GM21786 (cell line): ENCODE measurements at regions not wholly inside any gene's neighbourhood (a gene's known extent, or its start where the extent isn't known, plus 50 kb on each side); places are given as distances from the start of the nearest gene placed in this dataset.
"Not testable (repeated sequence)": the region's sequence is repeated elsewhere in the genome, so short reads cannot be mapped to it uniquely, and the experiment has no call there.

Source experiments
- ATAC-seq: cut with Tn5 transposase; IDR thresholded peaks from one replicate; pipeline ENCODE4 v1.9.1; 2021; ENCODE audit not compliant: unreplicated experiment

DNA sequence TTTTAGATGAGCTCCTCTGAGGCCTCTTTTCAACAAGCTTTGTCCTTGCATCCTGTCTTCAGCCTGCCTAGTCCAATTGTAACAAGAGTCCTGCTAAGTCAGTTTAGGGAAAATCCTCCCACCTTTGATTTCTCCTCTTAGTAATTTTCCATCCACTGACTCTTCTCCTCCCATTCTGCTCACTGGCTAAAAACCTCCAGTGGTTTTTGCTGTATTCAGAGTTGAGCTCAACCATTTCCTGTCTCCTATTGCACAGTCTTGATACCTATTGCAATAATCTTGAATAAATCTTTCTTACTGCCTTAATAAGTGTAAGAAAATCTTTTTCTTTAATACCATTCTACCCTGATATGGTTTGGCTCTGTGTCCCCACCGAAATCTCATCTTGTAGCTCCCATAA lies 117.8 kb upstream of the ENPP6 start:
- ATAC-seq, result no peak

DNA sequence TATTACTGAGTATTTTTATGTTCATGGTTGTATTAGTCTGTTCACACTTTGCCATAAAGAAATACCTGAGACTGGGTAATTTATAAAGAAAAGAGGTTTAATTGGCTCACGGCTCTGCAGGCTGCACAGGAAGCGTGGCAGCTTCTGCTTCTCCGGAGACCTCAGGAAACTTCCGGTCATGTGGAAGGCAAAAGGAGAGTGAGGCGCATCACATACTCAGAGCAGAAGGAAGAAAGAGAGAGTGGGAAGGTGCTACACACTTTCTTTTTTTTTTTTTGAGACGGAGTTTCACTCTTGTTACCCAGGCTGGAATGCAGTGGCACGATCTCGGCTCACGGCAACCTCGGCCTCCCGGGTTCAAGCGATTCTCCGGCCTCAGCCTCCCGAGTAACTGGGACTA lies 115.8 kb upstream of the ENPP6 start:
- not testable (repeated sequence) for ATAC-seq

DNA sequence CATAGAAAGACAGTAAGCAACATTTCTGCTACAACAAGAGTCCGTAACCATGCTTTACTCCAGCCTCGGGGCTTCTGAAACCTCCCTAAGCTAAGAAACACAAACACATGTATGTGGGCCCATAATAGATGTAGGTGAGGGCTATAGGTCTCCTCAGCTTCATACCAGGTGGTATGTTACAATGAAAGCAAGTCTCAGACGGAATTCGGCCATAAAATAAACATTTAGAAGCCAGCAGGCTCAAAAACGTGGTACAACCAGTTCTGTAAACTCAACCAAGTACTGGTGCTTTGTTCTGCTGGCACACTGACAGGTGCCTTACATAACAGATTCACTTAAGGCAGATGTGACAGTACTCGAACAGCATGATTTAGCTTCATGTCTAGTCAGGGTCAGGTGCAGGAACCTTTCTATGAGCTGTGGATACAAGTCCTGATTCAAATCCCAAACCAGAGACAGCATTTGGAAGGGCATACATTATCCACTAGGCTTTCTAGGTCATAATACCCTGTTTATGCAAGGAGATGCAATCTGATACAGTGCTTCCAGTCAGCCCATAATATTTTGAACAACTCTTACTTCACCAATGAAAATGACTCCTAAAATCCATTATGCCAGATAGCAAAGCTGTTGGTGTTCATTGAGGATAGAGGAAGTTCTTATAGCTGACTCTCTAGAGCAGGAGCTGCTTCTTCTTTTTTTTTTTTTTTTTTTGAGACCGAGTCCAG lies 113.8 kb upstream of the ENPP6 start:
- no peak for ATAC-seq

DNA sequence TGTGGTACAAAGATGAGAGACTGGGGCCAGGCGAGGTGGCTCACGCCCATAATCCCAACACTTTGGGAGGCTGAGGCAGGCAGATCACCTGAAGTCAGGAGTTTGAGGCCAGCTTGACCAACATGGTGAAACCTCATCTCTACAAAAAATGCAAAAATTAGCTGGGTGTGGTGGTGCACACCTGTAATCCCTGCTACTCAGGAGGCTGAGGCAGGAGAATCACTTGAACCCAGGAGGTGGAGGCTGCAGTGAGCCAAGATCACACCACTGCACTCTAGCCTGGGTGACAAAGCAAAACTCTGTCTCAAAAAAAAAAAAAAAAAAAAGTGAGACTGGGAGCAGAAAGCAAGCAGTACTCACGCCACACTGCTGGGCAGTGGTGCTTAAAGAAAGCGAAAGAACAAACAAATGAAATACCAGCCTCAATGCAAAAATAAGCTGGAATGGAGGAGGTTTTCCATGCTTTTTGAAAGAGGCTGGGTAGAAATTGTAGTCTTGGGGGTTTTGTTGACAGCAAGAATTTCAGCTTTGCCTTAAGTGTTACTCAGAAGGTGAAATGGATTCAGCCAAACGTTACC lies 112.9 kb upstream of the ENPP6 start:
- ATAC-seq, result not testable (repeated sequence)

GRCh38 chr4:184329659-184330400 lies 112.2 kb upstream of the ENPP6 start:
- peak; percentile 63 for ATAC-seq

- ATAC-seq, result no peak
Measured at GRCh38 chr4:184329235-184329634, 111.6 kb upstream of the ENPP6 start.

DNA sequence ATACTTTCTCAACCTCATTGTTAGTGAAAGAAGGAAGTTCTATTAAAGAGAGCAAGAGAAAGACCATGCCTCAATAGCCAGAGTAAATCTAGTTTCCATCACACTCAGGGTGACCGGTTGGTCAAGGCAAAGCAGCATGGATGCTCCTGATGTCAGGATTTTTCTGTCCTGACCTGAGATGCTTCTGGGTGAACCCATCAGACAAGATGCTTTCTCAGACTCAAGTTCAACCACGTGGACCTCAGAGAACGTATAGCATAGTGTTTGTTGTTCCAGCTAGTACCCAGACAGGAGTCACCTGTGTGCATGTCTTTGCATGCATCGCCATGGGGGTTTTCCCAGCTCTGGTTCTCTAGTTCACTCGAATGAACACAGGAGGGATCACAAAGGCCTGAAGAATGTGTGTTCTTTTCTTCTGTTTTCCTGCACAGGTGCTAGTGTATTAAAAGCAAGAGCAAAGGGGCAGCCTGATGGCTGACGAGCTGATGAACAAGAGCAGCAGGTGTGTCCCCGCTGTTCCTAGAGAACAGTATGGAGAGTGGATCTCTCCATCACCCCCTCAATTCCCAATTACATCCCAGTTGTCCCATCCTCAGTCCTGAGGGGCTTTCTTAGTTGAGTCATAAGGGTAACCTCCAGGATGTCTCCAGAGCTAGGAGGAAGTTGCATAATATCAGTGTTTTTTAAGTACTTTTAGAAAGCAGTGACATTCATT lies 110.5 kb upstream of the ENPP6 start:
- peak; percentile 79 for ATAC-seq

DNA sequence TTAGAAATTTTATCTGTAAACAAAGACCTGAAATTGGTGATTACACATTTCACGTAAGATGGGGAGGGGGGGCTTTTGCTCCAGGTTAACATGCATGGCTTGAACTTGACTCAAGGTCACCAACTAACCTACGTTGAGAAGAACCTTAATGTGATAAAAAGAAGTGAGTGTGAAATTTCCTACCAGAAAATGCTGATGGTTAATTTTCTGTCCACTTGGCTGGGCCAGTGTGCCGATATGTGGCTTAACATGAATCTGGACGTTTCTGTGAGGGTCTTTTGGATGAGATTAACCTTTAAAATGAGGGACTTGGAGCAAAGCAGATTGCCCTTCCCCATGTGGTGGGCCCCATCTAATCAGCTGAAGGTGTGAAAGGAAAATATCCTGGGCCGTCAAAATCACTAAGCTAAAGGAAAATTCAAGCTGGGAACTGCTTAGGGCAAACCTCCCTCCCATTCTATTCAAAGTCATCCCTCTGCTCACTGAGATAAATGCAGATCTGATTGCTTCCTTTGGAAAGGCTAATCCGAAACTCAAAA lies 107.3 kb upstream of the ENPP6 start:
- ATAC-seq, result no peak

- ATAC-seq, result no peak
Measured at GRCh38 chr4:184322328-184323025, 104.8 kb upstream of the ENPP6 start.

DNA sequence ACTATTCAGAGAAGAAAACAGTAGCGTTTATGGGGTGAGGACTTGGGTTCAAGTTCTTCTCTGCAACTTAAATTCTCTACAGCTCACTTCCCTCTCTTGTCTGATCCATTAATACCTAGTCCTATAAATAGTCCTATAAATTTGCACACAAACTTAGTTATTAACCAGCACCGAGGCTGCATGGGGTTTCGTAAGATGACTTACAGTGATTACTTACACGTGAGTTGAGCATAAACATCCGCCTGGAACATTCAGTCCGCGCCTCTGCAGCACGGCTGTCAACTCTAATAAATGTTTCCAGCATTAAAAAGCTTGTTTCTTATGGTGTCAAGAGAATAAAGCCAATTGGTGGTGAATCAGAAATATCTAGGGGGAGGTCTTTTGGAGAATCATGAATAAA lies 103.0 kb upstream of the ENPP6 start:
- ATAC-seq, result no peak

DNA sequence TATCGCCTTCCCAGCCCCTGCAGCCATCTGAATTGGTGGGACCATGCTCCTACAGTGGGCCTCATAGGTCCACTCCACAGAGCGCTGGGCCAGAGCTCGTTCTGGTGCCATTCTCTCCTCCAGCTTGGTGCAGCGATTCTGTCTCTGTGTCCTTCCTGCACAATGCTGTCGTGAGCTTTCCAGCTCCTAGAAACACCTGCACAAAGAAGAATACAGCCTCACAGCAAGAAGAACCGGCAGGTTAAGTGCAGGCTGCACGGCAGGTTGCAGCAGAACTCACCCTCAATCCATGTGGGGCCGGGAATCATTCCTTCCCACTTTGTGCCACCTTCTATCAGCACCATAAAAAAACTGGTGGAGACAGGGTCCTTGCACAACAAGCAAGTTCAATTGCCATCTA lies 101.2 kb upstream of the ENPP6 start:
- no peak for ATAC-seq

DNA sequence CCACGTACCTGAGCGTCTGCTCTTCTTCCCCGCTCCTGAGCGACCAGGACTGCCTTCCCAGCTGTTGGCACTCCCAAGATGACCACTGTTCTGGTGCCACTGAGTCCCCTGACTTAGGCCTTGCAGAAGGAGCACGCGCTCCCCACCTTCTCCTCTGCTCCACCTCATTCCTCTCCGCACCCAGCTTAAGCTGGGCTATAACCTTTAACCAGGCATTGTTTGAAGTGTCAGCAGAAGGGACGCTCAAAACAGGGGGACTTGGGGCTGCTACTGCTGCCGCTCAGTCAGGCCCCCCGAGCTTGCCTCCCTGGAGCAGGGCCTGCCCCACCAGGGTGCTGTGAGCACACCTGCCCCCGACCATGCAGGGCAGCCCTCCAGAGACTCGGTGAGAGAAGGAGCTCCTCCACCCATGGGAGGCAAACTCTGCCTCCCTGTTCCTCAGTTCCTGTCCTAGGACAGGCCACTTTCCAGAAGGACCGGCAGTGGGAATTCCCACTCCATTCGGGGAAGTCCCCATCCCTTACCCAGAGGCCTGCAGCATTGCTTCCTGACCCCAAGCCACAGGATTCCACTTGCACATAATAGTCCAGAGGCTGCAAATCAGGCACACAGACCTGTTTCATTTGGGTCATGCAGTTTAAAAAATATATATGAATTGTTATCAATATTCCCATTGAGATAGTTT lies 99.7 kb upstream of the ENPP6 start:
- ATAC-seq, result no peak

- ATAC-seq, result no peak
Measured at GRCh38 chr4:184316821-184317220, 99.1 kb upstream of the ENPP6 start.

GRCh38 chr4:184315675-184316359 lies 98.1 kb upstream of the ENPP6 start:
- no peak for ATAC-seq

DNA sequence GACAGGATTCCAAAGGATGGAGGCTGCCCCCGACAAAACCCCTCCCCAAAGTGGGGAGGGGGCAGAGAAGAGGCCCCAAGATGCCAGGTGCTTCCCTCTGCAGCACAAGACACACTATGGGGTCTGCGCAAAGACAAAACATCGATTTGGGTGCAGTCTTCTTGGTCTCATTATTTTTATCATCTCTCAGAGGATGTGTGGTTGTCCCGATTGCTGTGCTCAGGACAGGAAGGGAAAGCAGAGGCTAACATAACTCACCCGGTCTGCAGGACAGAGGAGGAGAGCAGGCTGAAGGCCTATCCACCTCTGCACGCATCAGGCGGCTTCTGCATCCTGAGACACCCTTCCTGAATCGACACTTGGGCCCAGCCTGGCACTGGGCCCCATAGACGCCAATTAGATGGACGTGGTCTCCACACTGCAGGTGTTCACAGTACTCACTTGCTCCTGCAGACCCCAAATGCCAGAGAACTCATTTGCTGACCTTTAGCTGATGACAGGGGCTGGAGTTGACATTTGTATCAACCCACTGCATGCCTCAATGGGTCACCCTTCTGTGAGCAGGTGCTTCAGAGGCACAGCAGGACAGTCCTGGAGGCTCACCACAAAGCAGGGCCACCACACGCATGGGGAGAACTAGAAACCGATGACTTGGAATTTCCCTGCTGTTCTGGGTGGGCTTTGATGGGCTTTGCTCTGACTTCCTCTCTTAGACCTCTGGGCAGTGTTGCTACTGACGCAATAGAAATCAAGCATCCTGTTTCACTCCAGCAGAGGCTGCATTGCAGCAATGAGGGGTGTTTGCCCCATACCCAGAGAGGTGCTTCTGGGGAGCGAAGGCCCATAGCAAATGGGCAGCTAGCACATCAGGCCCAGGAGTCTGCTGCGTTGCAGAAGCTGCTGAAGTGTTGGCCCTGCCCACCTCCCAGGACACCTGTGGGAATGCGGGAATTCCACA lies 96.3 kb upstream of the ENPP6 start:
- ATAC-seq, result peak; percentile 73

GRCh38 chr4:184313058-184313581 lies 95.4 kb upstream of the ENPP6 start:
- ATAC-seq, result no peak

DNA sequence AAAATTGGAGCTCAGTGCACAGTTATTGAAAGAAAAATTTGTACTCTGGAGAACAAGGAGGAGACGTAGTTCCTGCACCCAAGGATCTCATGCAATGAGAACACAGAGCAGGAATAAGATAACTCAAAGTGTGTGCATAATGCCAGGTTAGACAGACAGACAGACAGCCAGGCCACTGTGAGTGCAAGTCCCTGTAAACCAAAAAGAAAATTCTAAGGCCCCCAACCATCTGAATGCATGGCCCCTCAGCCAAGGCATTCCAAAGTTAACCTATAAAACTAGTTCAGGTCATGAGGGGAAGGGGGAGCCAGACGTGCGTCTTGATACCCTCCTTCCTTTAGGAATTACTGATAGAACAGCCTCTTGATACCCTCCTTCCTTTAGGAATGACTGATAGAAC lies 94.5 kb upstream of the ENPP6 start:
- ATAC-seq, result no peak
